SK-N-MC (cell line): ENCODE measurements at regions not wholly inside any gene's neighbourhood (a gene's known extent, or its start where the extent isn't known, plus 50 kb on each side); places are given as distances from the start of the nearest gene placed in this dataset.

Experiments used
- EZH2 ChIP-seq: fragments of 200-600 bp; sonication (generic); IDR thresholded peaks from one replicate; pipeline ENCODE4 v1.6.1; 2017; ENCODE audit warnings: antibody characterized with exemption
- POLR2AphosphoS5 ChIP-seq: IDR thresholded peaks from 2 replicates; pipeline ENCODE4 v1.6.1; 2012; ENCODE audit warnings: mild to moderate bottlenecking, low read depth, low read length, borderline replicate concordance

DNA sequence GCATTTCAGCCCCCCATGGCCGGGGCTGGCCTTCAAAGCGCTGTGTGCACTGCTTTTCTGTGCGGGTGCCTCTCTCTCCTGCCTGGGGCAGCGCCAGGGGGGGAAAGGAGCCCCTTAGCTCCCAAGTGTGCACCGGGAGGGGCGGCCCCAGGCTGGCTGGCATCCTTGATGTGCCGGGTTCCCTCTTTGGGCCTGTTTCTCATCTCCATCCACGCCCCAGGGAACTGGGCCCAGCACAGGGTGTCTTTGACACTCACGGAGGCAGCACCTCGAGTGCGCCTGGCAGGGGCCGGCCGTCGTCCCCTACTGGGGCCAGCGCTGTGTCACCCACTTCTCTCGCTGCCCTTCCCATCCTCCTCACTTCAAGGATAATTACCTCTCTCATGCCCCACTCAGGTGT is 324.3 kb downstream of the TEX29 start:
- no peak for TF ChIP-seq EZH2
- TF ChIP-seq POLR2AphosphoS5 = no peak
